SK-N-SH treated with all-trans-retinoic acid at 6 μM for 48 hours (cell line): ENCODE measurements at regions not wholly inside any gene's neighbourhood (a gene's known extent, or its start where the extent isn't known, plus 50 kb on each side); places are given as distances from the start of the nearest gene placed in this dataset.

Source experiments
- ATAC-seq: fragments of 200-7000 bp; cut with Tn5 transposase; 3 replicates; pipeline ENCODE4 v1.9.1; 2020; ENCODE audit warnings: mild to moderate bottlenecking, moderate library complexity
- ARNTL ChIP-seq: fragments of 450-650 bp; formaldehyde crosslinking; IDR thresholded peaks from 2 replicates; pipeline ENCODE4 v1.5.0; 2020; ENCODE audit warnings: low read depth, mild to moderate bottlenecking, moderate library complexity, borderline replicate concordance
- BACH2 ChIP-seq: fragments of 250-450 bp; sonication (Bioruptor Pico); IDR thresholded peaks from 2 replicates; pipeline ENCODE4 v1.9.0; 2021; ENCODE audit warnings: mild to moderate bottlenecking, borderline replicate concordance
- CSDC2 ChIP-seq: fragments of 250-450 bp; sonication (Bioruptor Pico); IDR thresholded peaks from 2 replicates; pipeline ENCODE4 v1.5.0; 2020; ENCODE audit warnings: mild to moderate bottlenecking, moderate library complexity
- CSRNP3 ChIP-seq: fragments of 250-450 bp; sonication (Bioruptor Pico); IDR thresholded peaks from 2 replicates; pipeline ENCODE4 v1.5.1; 2021; ENCODE audit warnings: mild to moderate bottlenecking, moderate library complexity
- ESRRG ChIP-seq: fragments of 250-450 bp; sonication (Bioruptor Pico); IDR thresholded peaks from 2 replicates; pipeline ENCODE4 v1.6.1; 2021; ENCODE audit warnings: mild to moderate bottlenecking
- GLIS3 ChIP-seq: fragments of 250-450 bp; sonication (Bioruptor Pico); IDR thresholded peaks from 2 replicates; pipeline ENCODE4 v1.5.0; 2020; ENCODE audit warnings: mild to moderate bottlenecking, moderate library complexity
- ISL1 ChIP-seq: fragments of 250-450 bp; sonication (Bioruptor Pico); IDR thresholded peaks from 2 replicates; pipeline ENCODE4 v2.1.2; 2022; ENCODE audit warnings: mild to moderate bottlenecking, moderate library complexity
- POU6F1 ChIP-seq: fragments of 250-450 bp; sonication (Bioruptor Pico); IDR thresholded peaks from 2 replicates; pipeline ENCODE4 v1.8.0; 2021; ENCODE audit warnings: low read depth, mild to moderate bottlenecking, moderate library complexity, borderline replicate concordance
- PPARA ChIP-seq: fragments of 250-450 bp; sonication (Bioruptor Pico); IDR thresholded peaks from 2 replicates; pipeline ENCODE4 v1.5.0; 2020; ENCODE audit warnings: mild to moderate bottlenecking, borderline replicate concordance
- RARB ChIP-seq: fragments of 250-450 bp; sonication (Bioruptor Pico); IDR thresholded peaks from 2 replicates; pipeline ENCODE4 v1.8.0; 2021; ENCODE audit warnings: mild to moderate bottlenecking, moderate library complexity
- TCF4 ChIP-seq: fragments of 250-450 bp; sonication (Bioruptor Pico); IDR thresholded peaks from 2 replicates; pipeline ENCODE4 v1.8.0; 2021; ENCODE audit warnings: mild to moderate bottlenecking, moderate library complexity, borderline replicate concordance
- TOX ChIP-seq: fragments of 250-450 bp; sonication (Bioruptor Pico); IDR thresholded peaks from 2 replicates; pipeline ENCODE4 v1.8.0; 2021; ENCODE audit warnings: mild to moderate bottlenecking, moderate library complexity, borderline replicate concordance
- ZC3H10 ChIP-seq: fragments of 250-450 bp; sonication (Bioruptor Pico); IDR thresholded peaks from 2 replicates; pipeline ENCODE4 v1.5.1; 2021; ENCODE audit warnings: mild to moderate bottlenecking, moderate library complexity
- ZFP3 ChIP-seq: fragments of 250-450 bp; sonication (Bioruptor Pico); IDR thresholded peaks from 2 replicates; pipeline ENCODE4 v1.5.0; 2020; ENCODE audit warnings: mild to moderate bottlenecking, moderate library complexity
- ZFP30 ChIP-seq: fragments of 450-650 bp; formaldehyde crosslinking; IDR thresholded peaks from 2 replicates; pipeline ENCODE4 v1.5.0; 2022; ENCODE audit warnings: mild to moderate bottlenecking, moderate library complexity
- ZNF565 ChIP-seq: fragments of 450-650 bp; formaldehyde crosslinking; conservative IDR thresholded peaks from 2 replicates; pipeline ENCODE4 v1.5.0; 2020; ENCODE audit warnings: low read depth, mild to moderate bottlenecking, moderate library complexity
- ZNF70 ChIP-seq: fragments of 450-650 bp; formaldehyde crosslinking; IDR thresholded peaks from 2 replicates; pipeline ENCODE4 v1.5.0; 2020; ENCODE audit warnings: mild to moderate bottlenecking, moderate library complexity
- ZNF8 ChIP-seq: fragments of 450-650 bp; formaldehyde crosslinking; IDR thresholded peaks from 2 replicates; pipeline ENCODE4 v1.5.0; 2020; ENCODE audit warnings: mild to moderate bottlenecking, moderate library complexity
- TF ChIP-seq, protein P1 (sequence below): fragments of 250-450 bp; sonication (Bioruptor Pico); IDR thresholded peaks from 2 replicates; pipeline ENCODE4 v1.8.0; 2020; ENCODE audit warnings: mild to moderate bottlenecking, moderate library complexity, borderline replicate concordance
- TF ChIP-seq, protein P2 (sequence below): fragments of 250-450 bp; sonication (Bioruptor Pico); IDR thresholded peaks from 2 replicates; pipeline ENCODE4 v1.5.1; 2020; ENCODE audit warnings: low read depth, mild to moderate bottlenecking, moderate library complexity

DNA sequence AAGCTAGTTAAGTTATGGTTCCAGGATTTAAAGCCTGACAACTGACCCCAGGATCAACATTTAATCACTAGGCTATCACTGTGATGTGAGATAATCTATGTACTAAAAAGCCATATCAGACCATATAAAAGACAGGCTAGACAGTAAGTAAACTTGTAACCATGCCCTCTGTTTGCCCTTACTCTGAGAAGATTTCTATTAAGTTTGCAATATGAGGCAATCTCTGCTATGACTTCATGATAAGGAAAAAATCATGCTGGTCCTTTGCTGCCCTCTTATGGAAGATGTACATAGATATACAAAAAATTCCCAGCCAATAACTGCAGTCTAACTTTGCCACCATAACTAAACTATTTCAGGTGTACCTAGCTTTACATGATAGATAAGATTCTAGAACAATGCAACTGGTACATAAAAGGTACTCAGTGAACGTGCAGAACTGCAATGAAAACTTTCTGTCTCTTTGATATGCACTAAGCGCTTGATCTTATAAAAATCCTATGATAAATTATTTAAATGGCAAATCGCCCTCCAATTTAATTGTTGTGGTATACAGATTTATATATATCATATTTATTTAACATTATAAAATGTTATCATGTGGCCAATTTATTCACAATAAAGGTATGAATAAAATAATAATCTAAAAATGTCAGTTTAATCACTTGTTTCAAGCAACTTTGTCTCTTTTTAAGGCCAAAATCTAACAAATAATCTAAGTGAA is 70.5 kb downstream of the FAM217A start:
- ATAC-seq = peak; percentile 91
- TF ChIP-seq BACH2 (CRISPR knock-in tag) (no peak), ZNF8 (no peak), POU6F1 (CRISPR knock-in tag) (no peak), CSRNP3 (CRISPR knock-in tag) (no peak), ARNTL (CRISPR knock-in tag) (no peak), TOX (CRISPR knock-in tag) (no peak), TCF4 (CRISPR knock-in tag) (no peak), ZFP3 (0 out of 2 replicates have a peak, but pooled peaks have one; percentile 43), ISL1 (CRISPR knock-in tag) (peak; percentile 33; the same call in 1 of the 2 replicates), ZFP30 (no peak), GLIS3 (no peak)
- TF ChIP-seq, protein P1, sequence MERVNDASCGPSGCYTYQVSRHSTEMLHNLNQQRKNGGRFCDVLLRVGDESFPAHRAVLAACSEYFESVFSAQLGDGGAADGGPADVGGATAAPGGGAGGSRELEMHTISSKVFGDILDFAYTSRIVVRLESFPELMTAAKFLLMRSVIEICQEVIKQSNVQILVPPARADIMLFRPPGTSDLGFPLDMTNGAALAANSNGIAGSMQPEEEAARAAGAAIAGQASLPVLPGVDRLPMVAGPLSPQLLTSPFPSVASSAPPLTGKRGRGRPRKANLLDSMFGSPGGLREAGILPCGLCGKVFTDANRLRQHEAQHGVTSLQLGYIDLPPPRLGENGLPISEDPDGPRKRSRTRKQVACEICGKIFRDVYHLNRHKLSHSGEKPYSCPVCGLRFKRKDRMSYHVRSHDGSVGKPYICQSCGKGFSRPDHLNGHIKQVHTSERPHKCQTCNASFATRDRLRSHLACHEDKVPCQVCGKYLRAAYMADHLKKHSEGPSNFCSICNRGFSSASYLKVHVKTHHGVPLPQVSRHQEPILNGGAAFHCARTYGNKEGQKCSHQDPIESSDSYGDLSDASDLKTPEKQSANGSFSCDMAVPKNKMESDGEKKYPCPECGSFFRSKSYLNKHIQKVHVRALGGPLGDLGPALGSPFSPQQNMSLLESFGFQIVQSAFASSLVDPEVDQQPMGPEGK (CRISPR knock-in tag) = no peak

DNA sequence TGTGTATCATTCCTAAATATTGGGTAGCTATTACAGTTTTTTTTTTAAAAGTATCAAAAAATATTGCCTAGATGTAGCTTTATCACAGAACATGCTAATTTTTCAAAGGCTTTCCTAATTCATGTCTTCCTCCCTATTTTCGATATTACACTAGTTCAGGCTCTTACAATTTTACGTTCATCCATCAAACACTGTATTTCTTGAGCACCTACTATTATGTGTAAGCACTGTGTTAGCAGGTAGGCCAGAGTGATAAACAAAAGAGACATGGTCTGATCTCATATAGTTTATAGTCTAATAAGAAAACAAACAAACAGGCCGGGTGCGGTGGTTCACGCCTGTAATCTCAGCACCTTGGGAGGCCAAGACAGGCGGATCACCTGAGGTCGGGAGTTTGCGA is 69.5 kb downstream of the FAM217A start:
- TF ChIP-seq BACH2 (CRISPR knock-in tag) (no peak), CSDC2 (CRISPR knock-in tag) (no peak), CSRNP3 (CRISPR knock-in tag) (no peak)
- TF ChIP-seq, protein P1 (CRISPR knock-in tag) = no peak
- ATAC-seq = no peak

DNA sequence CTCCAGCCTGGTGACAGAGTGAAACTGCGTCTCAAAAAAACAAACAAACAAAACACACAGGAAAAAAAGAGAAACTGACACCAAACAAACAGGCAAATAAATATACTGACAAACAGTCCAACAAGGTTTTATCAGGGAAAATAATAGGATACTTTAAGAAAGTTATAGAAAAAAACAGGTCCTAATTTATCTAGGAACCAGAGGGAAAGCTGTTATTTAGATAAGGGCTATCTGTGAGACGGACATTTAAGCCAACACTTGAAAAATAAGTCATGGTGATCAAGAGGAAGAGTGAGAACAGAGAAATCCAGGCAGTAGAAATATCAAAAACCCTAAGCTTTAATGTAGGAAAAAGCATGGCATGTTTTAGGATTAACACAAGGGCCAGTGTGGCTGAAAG is 68.9 kb downstream of the FAM217A start:
- ATAC-seq = no peak
- TF ChIP-seq GLIS3 (no peak), TCF4 (CRISPR knock-in tag) (no peak), PPARA (no peak), CSDC2 (CRISPR knock-in tag) (no peak), CSRNP3 (CRISPR knock-in tag) (no peak), RARB (CRISPR knock-in tag) (no peak), ESRRG (CRISPR knock-in tag) (no peak), ZNF565 (CRISPR knock-in tag) (no peak), ISL1 (CRISPR knock-in tag) (no peak), ZFP30 (no peak), ZNF70 (CRISPR knock-in tag) (no peak), ZNF8 (no peak), ZC3H10 (CRISPR knock-in tag) (no peak)
- TF ChIP-seq, protein P1 (CRISPR knock-in tag) = no peak
- TF ChIP-seq, protein P2, sequence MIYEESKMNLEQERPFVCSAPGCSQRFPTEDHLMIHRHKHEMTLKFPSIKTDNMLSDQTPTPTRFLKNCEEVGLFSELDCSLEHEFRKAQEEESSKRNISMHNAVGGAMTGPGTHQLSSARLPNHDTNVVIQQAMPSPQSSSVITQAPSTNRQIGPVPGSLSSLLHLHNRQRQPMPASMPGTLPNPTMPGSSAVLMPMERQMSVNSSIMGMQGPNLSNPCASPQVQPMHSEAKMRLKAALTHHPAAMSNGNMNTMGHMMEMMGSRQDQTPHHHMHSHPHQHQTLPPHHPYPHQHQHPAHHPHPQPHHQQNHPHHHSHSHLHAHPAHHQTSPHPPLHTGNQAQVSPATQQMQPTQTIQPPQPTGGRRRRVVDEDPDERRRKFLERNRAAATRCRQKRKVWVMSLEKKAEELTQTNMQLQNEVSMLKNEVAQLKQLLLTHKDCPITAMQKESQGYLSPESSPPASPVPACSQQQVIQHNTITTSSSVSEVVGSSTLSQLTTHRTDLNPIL (CRISPR knock-in tag) = no peak
